HG03521 (cell line): ENCODE measurements at regions not wholly inside any gene's neighbourhood (a gene's known extent, or its start where the extent isn't known, plus 50 kb on each side); places are given as distances from the start of the nearest gene placed in this dataset.

Source experiments
- ATAC-seq: cut with Tn5 transposase; IDR thresholded peaks from one replicate; pipeline ENCODE4 v1.9.1; 2021; ENCODE audit warnings: mild to moderate bottlenecking, moderate library complexity; ENCODE audit not compliant: unreplicated experiment

GRCh38 chr11:15483205-15483604 is 368.5 kb downstream of the INSC start:
- no peak for ATAC-seq

- ATAC-seq = no peak
Measured at GRCh38 chr11:15484398-15484797, 369.7 kb downstream of the INSC start.

DNA sequence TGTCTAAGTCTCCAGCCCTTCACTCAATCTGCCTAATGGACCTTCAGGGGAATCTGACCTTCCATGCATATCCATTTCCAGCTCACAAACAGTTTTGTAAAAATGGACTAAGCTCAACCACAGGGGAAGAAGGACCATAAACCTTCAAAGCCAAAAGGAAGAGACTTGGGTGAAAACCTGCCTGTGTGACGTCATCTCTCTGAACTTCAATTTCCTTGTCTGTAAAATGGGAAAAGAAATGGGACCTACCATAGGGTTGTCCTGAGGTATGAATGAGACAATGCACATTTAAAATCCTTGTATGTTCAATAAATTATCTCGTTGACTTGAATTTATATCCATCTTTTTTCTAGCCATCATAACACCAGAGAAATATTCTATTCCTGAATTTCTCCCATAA is 370.7 kb downstream of the INSC start:
- ATAC-seq = no peak

- ATAC-seq = no peak
Measured at GRCh38 chr11:15489281-15489680, 374.6 kb downstream of the INSC start.

GRCh38 chr11:15490535-15490934 is 375.8 kb downstream of the INSC start:
- no peak for ATAC-seq

- ATAC-seq = no peak
Measured at GRCh38 chr11:15493066-15493465, 378.3 kb downstream of the INSC start.

- ATAC-seq = no peak
Measured at GRCh38 chr11:15493921-15494620, 379.3 kb downstream of the INSC start.

GRCh38 chr11:15494740-15495139 is 380.0 kb downstream of the INSC start:
- ATAC-seq = no peak

GRCh38 chr11:15495462-15495861 is 380.7 kb downstream of the INSC start:
- no peak for ATAC-seq

GRCh38 chr11:15497366-15497765 is 382.6 kb downstream of the INSC start:
- ATAC-seq = no peak

DNA sequence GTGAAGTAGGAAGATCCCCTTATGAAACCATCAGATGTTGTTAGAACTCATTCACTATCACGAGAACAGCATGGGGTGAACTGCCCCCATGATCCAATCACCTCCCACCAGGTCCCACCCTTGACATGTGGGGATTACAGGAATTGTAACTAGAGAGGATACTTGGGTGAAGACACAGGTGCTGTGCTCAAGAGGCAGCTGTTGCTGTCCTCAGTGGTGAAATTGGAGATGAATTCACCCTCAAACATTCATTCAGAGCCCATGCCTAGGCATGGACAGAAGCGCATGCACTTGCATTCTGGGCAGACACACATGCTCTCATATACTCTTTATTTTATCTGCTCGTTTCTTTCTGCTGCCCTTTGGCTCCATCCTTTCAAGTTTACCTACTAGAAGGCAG is 385.0 kb downstream of the INSC start:
- no peak for ATAC-seq

GRCh38 chr11:15500643-15501042 is 385.9 kb downstream of the INSC start:
- ATAC-seq = no peak

DNA sequence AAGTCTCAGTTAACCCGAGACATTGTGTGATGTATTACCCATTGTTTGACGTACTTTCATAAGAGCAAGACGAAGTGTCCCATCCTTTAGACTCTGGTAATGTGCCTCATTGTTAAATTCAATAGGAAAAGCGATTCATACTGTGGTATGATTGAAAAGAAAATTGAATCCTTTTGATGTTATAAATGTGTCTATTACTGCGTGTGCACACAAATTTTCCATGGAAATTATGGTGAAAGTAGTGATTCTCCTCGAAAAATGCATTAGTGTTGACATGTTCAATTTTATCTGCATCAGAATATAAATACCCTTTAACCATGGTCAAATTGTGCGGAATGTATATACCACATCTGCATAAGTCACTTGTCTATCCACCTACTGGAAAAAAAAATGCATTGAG is 386.8 kb downstream of the INSC start:
- ATAC-seq = no peak

DNA sequence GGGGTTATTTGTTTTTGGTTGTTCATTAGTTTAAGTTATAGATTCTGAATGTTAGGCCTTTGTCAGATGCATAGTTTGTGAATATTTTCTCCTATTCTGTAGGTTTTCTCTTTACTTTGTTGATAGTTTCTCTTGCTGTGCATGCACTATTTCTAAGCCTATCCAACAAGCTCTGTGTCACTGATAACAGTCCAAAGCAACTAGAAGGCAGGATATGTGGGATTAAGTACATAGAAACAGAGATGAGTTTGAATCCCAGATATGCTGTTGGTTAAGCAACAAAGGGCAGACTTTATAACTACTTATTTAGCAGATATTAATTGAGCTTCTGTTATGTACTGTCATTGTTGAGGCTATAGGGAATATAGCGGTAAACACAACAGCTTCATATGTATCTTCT is 390.4 kb downstream of the INSC start:
- no peak for ATAC-seq

DNA sequence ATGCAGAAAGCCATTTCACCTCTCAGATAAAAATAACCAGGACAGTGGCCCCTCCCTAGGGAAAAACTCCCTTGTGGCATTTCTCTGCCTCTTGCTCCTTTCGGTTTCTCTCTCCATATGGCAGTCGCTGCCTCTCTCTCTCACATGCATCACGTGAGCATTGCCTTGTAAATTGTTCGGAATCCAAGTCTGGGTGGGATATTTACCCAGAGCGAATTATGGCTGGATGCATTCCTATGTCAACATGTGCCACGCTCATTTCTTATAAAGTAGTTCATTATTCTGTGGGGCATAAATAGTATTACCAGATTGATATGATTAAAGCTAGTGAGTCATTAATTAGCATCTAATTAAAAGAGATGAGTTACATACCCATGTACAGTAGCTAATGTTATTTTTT is 392.9 kb downstream of the INSC start:
- ATAC-seq = no peak

GRCh38 chr11:15509082-15509481 is 394.4 kb downstream of the INSC start:
- no peak for ATAC-seq

DNA sequence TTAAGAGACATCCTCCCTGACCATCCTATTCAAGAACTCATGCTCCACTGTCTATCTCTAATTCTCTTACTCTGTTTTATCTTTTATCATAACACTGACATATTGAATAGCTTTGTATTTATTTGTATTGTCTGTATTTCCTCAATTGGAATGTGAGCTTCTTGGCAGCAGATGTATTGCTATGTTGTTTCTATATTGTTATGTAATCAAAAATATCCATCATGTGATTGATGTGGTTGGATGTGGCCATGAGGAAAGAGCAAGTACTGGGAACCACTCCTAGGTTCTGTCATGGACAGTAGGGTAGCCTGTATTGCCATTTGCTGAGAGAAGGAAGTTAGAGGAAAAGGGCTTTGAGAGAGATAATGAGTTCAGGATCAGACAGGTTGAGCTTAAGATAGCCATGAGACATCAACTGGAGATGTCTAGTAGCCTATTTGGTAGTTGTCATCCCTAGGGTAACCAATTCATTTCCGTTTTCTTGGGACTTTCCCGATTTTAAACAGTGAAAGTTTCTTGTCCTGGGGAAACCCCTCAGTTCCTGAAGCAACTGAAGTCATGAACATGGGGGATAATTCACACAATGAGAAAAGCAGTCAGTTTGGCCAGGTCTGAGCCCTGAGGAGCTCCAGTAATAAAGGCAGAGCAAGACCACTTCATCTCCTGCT is 404.5 kb downstream of the INSC start:
- ATAC-seq = no peak

GRCh38 chr11:15519911-15520310 is 405.2 kb downstream of the INSC start:
- no peak for ATAC-seq

DNA sequence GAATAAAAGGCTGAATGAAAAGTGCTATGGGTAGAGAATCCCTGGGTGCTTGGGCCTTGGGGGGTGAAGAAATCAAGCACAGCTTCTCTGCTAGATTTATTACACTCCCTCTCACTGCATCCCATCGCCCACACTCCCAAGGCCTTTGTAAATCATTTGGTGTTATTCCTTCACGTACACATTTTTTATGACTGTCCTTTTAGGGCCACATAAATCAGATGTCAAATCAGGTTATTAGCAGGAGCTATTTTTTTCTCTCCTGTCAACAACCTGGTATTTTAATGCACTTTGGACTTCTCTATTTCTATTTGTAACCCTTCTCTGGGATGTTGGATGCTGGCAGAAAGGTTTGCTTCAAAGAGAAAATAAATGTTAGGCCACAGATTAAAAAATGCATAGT is 408.8 kb downstream of the INSC start:
- no peak for ATAC-seq

DNA sequence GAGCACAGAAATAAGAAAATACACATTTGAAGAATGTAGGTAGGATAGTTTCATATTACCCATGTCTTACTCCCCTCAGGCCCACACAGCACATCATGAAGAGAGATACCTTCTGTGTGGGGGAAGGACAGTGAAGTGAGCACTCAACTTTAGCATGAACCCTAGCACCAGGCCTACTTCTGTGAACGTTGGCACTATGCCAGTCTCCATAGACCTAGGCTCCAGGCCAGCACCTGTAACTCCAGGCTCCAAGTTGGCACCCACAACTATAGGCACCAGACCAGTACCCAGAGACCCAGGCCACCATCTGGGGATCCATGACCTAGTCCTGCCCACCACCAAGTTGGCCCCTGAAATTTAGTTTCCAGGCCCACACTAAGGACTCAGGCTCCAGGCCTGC is 410.9 kb downstream of the INSC start:
- no peak for ATAC-seq

GRCh38 chr11:15526032-15526431 is 411.3 kb downstream of the INSC start:
- ATAC-seq = no peak

- no peak for ATAC-seq
Measured at GRCh38 chr11:15526859-15527450, 412.2 kb downstream of the INSC start.
